ENCODE measurements at regions not wholly inside any gene's neighbourhood (a gene's known extent, or its start where the extent isn't known, plus 50 kb on each side); places are given as distances from the start of the nearest gene placed in this dataset.
"Not testable (repeated sequence)": the region's sequence is repeated elsewhere in the genome, so short reads cannot be mapped to it uniquely, and the experiment has no call there.

- H3K27me3 ChIP-seq (ENCODE audit: low read length); H3K9me2 ChIP-seq (replicated peaks; ENCODE audit: insufficient read depth, low read length); H3K9ac ChIP-seq (ENCODE audit: low read length); H4K20me1 ChIP-seq (ENCODE audit: low read depth, low read length); H3K79me2 ChIP-seq (ENCODE audit: insufficient read depth, low read length); H3F3A ChIP-seq (ENCODE audit: insufficient read depth); H3K9me3 ChIP-seq (ENCODE audit: insufficient read depth, low read length); H3K4me3 ChIP-seq (ENCODE audit: insufficient read depth, low read length, poor library complexity, severe bottlenecking); H3K36me3 ChIP-seq (ENCODE audit: low read length); H3K27ac ChIP-seq (ENCODE audit: low read depth, low read length); H2AFZ ChIP-seq (ENCODE audit: low read depth, low read length, severe bottlenecking); H3K4me2 ChIP-seq (ENCODE audit: low read depth, low read length, poor library complexity, severe bottlenecking): not testable (repeated sequence)
These were observed 51.9 kb upstream of the MFGE8 start for GRCh38 chr15:88965097-88965496.

GRCh38 chr15:88970232-88970631 lies 57.1 kb upstream of the MFGE8 start:
- Histone ChIP-seq H3K36me3 (ENCODE audit: low read length) (no peaks in the 10 kb centered on the region), H2AFZ (ENCODE audit: low read depth, low read length, severe bottlenecking) (no peak overlapping the region), H3K9me2 (replicated peaks; ENCODE audit: insufficient read depth, low read length) (no peaks in the 10 kb centered on the region), H3K79me2 (ENCODE audit: insufficient read depth, low read length) (no peaks in the 10 kb centered on the region), H3K27me3 (ENCODE audit: low read length) (no peaks in the 10 kb centered on the region), H3K9ac (ENCODE audit: low read length) (no peak overlapping the region), H4K20me1 (ENCODE audit: low read depth, low read length) (no peaks in the 10 kb centered on the region), H3F3A (ENCODE audit: insufficient read depth) (no peaks in the 10 kb centered on the region), H3K9me3 (ENCODE audit: insufficient read depth, low read length) (no peaks in the 10 kb centered on the region; the same call in 1 of the 2 replicates), H3K4me2 (ENCODE audit: low read depth, low read length, poor library complexity, severe bottlenecking) (no peak overlapping the region), H3K4me3 (ENCODE audit: insufficient read depth, low read length, poor library complexity, severe bottlenecking) (no peak overlapping the region), H3K27ac (ENCODE audit: low read depth, low read length) (no peak overlapping the region)
- no peak for TF ChIP-seq CTCF (IDR thresholded peaks at IDR 0.05; ENCODE audit: insufficient read depth, low read length, poor library complexity, severe bottlenecking)
- TF ChIP-seq EZH2phosphoT487 (conservative IDR thresholded peaks at IDR 0.05; ENCODE audit: low read length) = no peak

GRCh38 chr15:88974392-88974791 lies 61.2 kb upstream of the MFGE8 start:
- no peak overlapping the region for H3K27ac ChIP-seq (ENCODE audit: low read depth, low read length)
- no peaks in the 10 kb centered on the region for H3K9me2 ChIP-seq (replicated peaks; ENCODE audit: insufficient read depth, low read length)
- H3K9me3 ChIP-seq (ENCODE audit: insufficient read depth, low read length) = no peaks in the 10 kb centered on the region
- H3F3A ChIP-seq (ENCODE audit: insufficient read depth) = no peaks in the 10 kb centered on the region
- TF ChIP-seq CTCF (IDR thresholded peaks at IDR 0.05; ENCODE audit: insufficient read depth, low read length, poor library complexity, severe bottlenecking) = no peak
- no peaks in the 10 kb centered on the region for H3K79me2 ChIP-seq (ENCODE audit: insufficient read depth, low read length)
- H3K4me3 ChIP-seq (ENCODE audit: insufficient read depth, low read length, poor library complexity, severe bottlenecking) = no peak overlapping the region
- H3K9ac ChIP-seq (ENCODE audit: low read length) = no peak overlapping the region
- no peak overlapping the region for H2AFZ ChIP-seq (ENCODE audit: low read depth, low read length, severe bottlenecking)
- no peak overlapping the region for H3K4me2 ChIP-seq (ENCODE audit: low read depth, low read length, poor library complexity, severe bottlenecking)
- H3K36me3 ChIP-seq (ENCODE audit: low read length) = no peaks in the 10 kb centered on the region
- no peaks in the 10 kb centered on the region for H4K20me1 ChIP-seq (ENCODE audit: low read depth, low read length)
- H3K27me3 ChIP-seq (ENCODE audit: low read length) = no peaks in the 10 kb centered on the region

GRCh38 chr15:88975891-88976290 lies 62.7 kb upstream of the MFGE8 start:
- no peaks in the 10 kb centered on the region for H3K9me3 ChIP-seq (ENCODE audit: insufficient read depth, low read length)
- H2AFZ ChIP-seq (ENCODE audit: low read depth, low read length, severe bottlenecking) = no peak overlapping the region
- no peaks in the 10 kb centered on the region for H4K20me1 ChIP-seq (ENCODE audit: low read depth, low read length)
- no peaks in the 10 kb centered on the region for H3K79me2 ChIP-seq (ENCODE audit: insufficient read depth, low read length)
- H3K27me3 ChIP-seq (ENCODE audit: low read length) = no peaks in the 10 kb centered on the region
- H3F3A ChIP-seq (ENCODE audit: insufficient read depth) = no peaks in the 10 kb centered on the region
- H3K4me3 ChIP-seq (ENCODE audit: insufficient read depth, low read length, poor library complexity, severe bottlenecking) = no peak overlapping the region
- no peak for TF ChIP-seq EZH2phosphoT487 (conservative IDR thresholded peaks at IDR 0.05; ENCODE audit: low read length)
- no peak for TF ChIP-seq CTCF (IDR thresholded peaks at IDR 0.05; ENCODE audit: insufficient read depth, low read length, poor library complexity, severe bottlenecking)
- no peaks in the 10 kb centered on the region for H3K36me3 ChIP-seq (ENCODE audit: low read length)
- H3K27ac ChIP-seq (ENCODE audit: low read depth, low read length) = no peak overlapping the region
- H3K9me2 ChIP-seq (replicated peaks; ENCODE audit: insufficient read depth, low read length) = no peaks in the 10 kb centered on the region
- H3K4me2 ChIP-seq (ENCODE audit: low read depth, low read length, poor library complexity, severe bottlenecking) = no peak overlapping the region
- no peak overlapping the region for H3K9ac ChIP-seq (ENCODE audit: low read length)
